ENCODE measurements at regions not wholly inside any gene's neighbourhood (a gene's known extent, or its start where the extent isn't known, plus 50 kb on each side); places are given as distances from the start of the nearest gene placed in this dataset.

- no peak for TF ChIP-seq TAF1 (IDR thresholded peaks at IDR 0.05; ENCODE audit: low read depth, low read length)
- TF ChIP-seq POLR2A (IDR thresholded peaks at IDR 0.05; ENCODE audit: low read depth, low read length) = no peak
- TF ChIP-seq POLR2AphosphoS5 (IDR thresholded peaks at IDR 0.05; ENCODE audit: low read depth, low read length) = no peak
Observed at GRCh38 chr6:78629836-78630235, 237.5 kb upstream of the IRAK1BP1 start.
